Stomach (tissue), 8 donors: ENCODE measurements at regions not wholly inside any gene's neighbourhood (a gene's known extent, or its start where the extent isn't known, plus 50 kb on each side); places are given as distances from the start of the nearest gene placed in this dataset.
"Not testable (repeated sequence)": the region's sequence is repeated elsewhere in the genome, so short reads cannot be mapped to it uniquely, and the experiment has no call there.

ENCODE experiments used
- DNase-seq, 2 donors: peaks; one replicate each; pipeline versions ENCODE4 v3.0.0 to v3.0.0-alpha.2; 2013 to 2019
- H3K27ac ChIP-seq, 5 donors: fragments of 200-600 bp in 4 of 5; sonication (generic) in 4 of 5; one replicate each; pipeline ENCODE4 v1.5.1; 2013 to 2019; ENCODE audit warnings: mild to moderate bottlenecking in 1 of 5, moderate library complexity in 1 of 5
- H3K27me3 ChIP-seq, 3 donors: fragments of 200-600 bp; sonication (generic); one replicate each; pipeline ENCODE4 v1.5.1; 2017 to 2019; ENCODE audit warnings: mixed run types in 1 of 3
- H3K36me3 ChIP-seq, 4 donors: fragments of 200-600 bp; sonication (generic); 1 replicate in 3 of 4; 2 replicates in 1 of 4; pipeline ENCODE4 v1.5.1; 2016 to 2019
- H3K4me1 ChIP-seq, 4 donors: fragments of 200-600 bp; sonication (generic); one replicate each; pipeline ENCODE4 v1.5.1; 2016 to 2019
- H3K4me3 ChIP-seq, 4 donors: fragments of 200-600 bp; sonication (generic) in 3 of 4; one replicate each; pipeline ENCODE4 v1.5.1; 2016 to 2019; ENCODE audit warnings: mild to moderate bottlenecking in 1 of 4
- H3K9me3 ChIP-seq, 4 donors: fragments of 200-600 bp; sonication (generic); one replicate each; pipeline ENCODE4 v1.5.1; 2016 to 2019
- CTCF ChIP-seq, 7 experiments: fragments of 450-650 bp in 4 of 7; fragments of 200-600 bp in 3 of 7; sonication (generic) in 3 of 7; IDR thresholded peaks; one replicate each; pipeline ENCODE4 v1.5.1; 2016 to 2019; ENCODE audit warnings: antibody characterized with exemption in 7 of 7, control low read depth in 2 of 7, mild to moderate bottlenecking in 1 of 7
- EP300 ChIP-seq: sonication (generic); formaldehyde crosslinking; IDR thresholded peaks from one replicate; pipeline ENCODE4 v1.6.1; 2017; ENCODE audit warnings: antibody characterized with exemption
- POLR2A ChIP-seq, 4 donors: fragments of 450-650 bp; IDR thresholded peaks; one replicate each; pipeline ENCODE4 v1.6.1; 2016; ENCODE audit warnings: antibody characterized with exemption in 4 of 4, control low read depth in 2 of 4, mild to moderate bottlenecking in 1 of 4, moderate library complexity in 1 of 4
- POLR2AphosphoS5 ChIP-seq, 3 donors: sonication (generic); formaldehyde crosslinking; IDR thresholded peaks; one replicate each; pipeline ENCODE4 v1.6.1; 2016; ENCODE audit warnings: antibody characterized with exemption in 3 of 3
- WGBS, 5 donors: extraction: QIAGEN DNeasy Blood & Tissue Kit in 3 of 5; methylation state at CpG; one replicate each; pipeline versions ENCODE4 v1.1.5 to v1.1.7; 2013 to 2018; 5-methylcytosine and 5-hydroxymethylcytosine counted together
- intact Hi-C: fragments of 100-400 bp; cut with DNase I; formaldehyde crosslinking; loops from one replicate; pipeline ENCODE4 v1.15.1; 2023; ENCODE audit warnings: low total_unique reads
- donor health status: healthy with polysubstance abuse.
- donor health status: Bipolar disorder and iron deficiency.
- donor health status: healthy.

DNA sequence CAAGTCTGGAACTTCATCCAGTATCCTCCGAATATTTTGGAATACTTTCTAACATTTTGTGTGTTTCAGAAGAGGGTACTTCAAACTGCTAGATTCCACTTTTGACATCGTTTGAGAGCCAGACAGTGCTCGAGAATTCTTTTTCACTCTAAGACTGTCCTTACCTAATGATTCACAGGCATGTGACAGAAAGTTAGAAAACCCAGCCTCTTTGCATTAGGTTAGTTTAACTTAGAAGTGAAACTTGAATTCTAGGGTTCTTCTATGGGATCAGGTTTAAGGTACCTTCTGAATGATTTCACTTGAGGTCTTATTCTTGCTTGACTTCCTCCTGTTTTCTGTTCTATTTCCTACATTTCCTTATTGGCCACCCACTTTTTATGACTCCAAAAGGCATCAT, 431.8 kb downstream of the SLC6A15 start:
- Histone ChIP-seq H3K4me3 (no peak overlapping the region), H3K27me3 (no peaks in the 10 kb centered on the region), H3K4me1 (no peaks in the 10 kb centered on the region), H3K27ac (no peak overlapping the region), H3K9me3 (no peaks in the 10 kb centered on the region), H3K36me3 (no peaks in the 10 kb centered on the region)
- DNase-seq: no peak
- intact Hi-C loops: no loop called here
- WGBS, 5 donors: 79 to 83% (median 80%) methylated on average over 3 of the region's 3 CpGs
- TF ChIP-seq EP300 (no peak), CTCF (IDR thresholded peaks at IDR 0.05) (no peak), POLR2AphosphoS5 (IDR thresholded peaks at IDR 0.05) (no peak), POLR2A (IDR thresholded peaks at IDR 0.05) (no peak)

DNA sequence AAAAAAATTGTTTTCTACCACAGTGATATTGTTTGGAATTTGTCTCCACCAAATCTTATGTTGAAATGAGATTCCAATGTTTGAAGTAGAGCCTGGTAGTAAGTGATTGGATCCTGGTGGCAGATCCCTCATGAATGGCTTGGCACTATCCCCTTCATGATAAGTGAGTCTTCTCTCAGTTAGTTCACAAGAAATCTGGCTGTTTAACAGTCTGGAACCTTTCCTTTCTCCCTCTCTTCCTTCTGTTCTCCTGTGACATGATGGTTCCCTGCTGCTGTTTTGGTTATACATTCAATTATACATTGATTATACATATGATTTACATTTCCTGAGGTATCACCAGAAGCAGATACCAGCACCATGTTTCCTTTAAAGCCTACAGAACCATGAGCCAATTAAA, 442.2 kb downstream of the SLC6A15 start:
- H3K4me3 ChIP-seq: no peak overlapping the region
- DNase-seq: no peak
- no peaks in the 10 kb centered on the region for H3K27me3 ChIP-seq
- H3K9me3 ChIP-seq: no peaks in the 10 kb centered on the region
- intact Hi-C loops: no loop called here
- H3K36me3 ChIP-seq: no peaks in the 10 kb centered on the region
- TF ChIP-seq CTCF (IDR thresholded peaks at IDR 0.05) (no peak), EP300 (no peak)
- no peak overlapping the region for H3K27ac ChIP-seq
- H3K4me1 ChIP-seq: no peaks in the 10 kb centered on the region

- 53 to 70% (median 63%) methylated on average over 5 of the region's 5 CpGs for WGBS, 5 donors
- no peak overlapping the region for H3K27ac ChIP-seq
- H3K4me3 ChIP-seq: no peak overlapping the region
- no peaks in the 10 kb centered on the region for H3K36me3 ChIP-seq
- no peak for DNase-seq
- TF ChIP-seq POLR2A (IDR thresholded peaks at IDR 0.05): no peak
- no peaks in the 10 kb centered on the region for H3K27me3 ChIP-seq
- intact Hi-C loops: no loop called here
- H3K4me1 ChIP-seq: no peaks in the 10 kb centered on the region
- H3K9me3 ChIP-seq: no peaks in the 10 kb centered on the region
Measured at GRCh38 chr12:84464616-84465015, 448.0 kb downstream of the SLC6A15 start.

DNA sequence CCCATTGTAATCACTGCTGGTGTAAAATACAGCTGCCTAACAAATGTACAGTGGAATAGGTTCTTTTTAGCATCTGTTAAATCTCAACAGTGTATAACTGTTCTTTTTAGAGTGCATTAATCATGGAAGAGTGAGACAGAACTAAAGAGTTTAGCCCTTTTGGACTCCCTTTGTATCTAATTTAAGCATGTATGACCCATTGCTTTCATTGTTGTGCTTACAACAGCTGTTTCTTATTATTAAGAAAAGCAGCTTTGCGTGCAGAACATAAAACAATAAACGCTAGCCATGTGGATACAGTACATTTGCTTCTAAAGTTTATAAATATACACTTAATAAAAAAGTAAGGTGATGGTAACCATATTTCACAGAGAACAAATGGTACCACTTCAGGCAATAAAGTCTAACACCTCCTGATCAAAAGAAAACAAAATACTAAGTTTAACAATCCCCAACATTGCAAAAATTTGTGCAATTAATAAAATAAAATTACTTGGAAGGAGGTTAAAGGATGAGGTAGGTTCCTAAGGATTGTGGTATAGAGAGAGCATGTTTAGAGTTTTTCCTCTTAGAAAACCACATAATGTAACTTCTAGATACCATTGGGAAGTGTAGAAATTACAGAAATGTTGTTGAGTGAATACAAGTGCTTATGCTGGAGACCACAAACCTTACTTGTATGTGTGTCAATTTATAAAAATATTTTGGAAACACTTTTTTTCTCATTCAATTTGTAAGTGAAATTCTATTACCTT, 448.7 kb downstream of the SLC6A15 start:
- peak in 1 of 2 donors; percentile 52 for DNase-seq
- intact Hi-C loops: no loop called here
- Histone ChIP-seq H3K27me3 (no peaks in the 10 kb centered on the region), H3K4me1 (no peaks in the 10 kb centered on the region), H3K36me3 (no peaks in the 10 kb centered on the region), H3K9me3 (no peaks in the 10 kb centered on the region), H3K4me3 (no peak overlapping the region), H3K27ac (no peak overlapping the region)
- TF ChIP-seq POLR2AphosphoS5 (IDR thresholded peaks at IDR 0.05): no peak
- TF ChIP-seq EP300: no peak
- TF ChIP-seq POLR2A (IDR thresholded peaks at IDR 0.05): no peak
- no peak for TF ChIP-seq CTCF (IDR thresholded peaks at IDR 0.05)
- 37 to 62% (median 45%) methylated on average over 2 of the region's 2 CpGs for WGBS, 5 donors

GRCh38 chr12:84455598-84455997, 457.0 kb downstream of the SLC6A15 start:
- TF ChIP-seq POLR2A (IDR thresholded peaks at IDR 0.05) (no peak), EP300 (no peak), POLR2AphosphoS5 (IDR thresholded peaks at IDR 0.05) (no peak), CTCF (IDR thresholded peaks at IDR 0.05) (no peak)
- H3K4me1 ChIP-seq: no peaks in the 10 kb centered on the region
- no peak for DNase-seq
- no peaks in the 10 kb centered on the region for H3K36me3 ChIP-seq
- intact Hi-C loops: no loop called here
- no peaks in the 10 kb centered on the region for H3K27me3 ChIP-seq
- H3K9me3 ChIP-seq: no peaks in the 10 kb centered on the region
- no peak overlapping the region for H3K4me3 ChIP-seq
- H3K27ac ChIP-seq: no peak overlapping the region
- 81 to 90% (median 83%) methylated on average over 2 of the region's 2 CpGs for WGBS, 5 donors

GRCh38 chr12:84446478-84446877, 466.1 kb downstream of the SLC6A15 start:
- H3K27ac ChIP-seq, H3K4me1 ChIP-seq, H3K27me3 ChIP-seq, intact Hi-C loops, H3K4me3 ChIP-seq, H3K36me3 ChIP-seq, DNase-seq: not testable (repeated sequence)
- 67 to 87% (median 72%) methylated on average over 3 of the region's 3 CpGs for WGBS, 5 donors
- H3K9me3 ChIP-seq: peaks cover 0 to 10% (median 0%) of the 10 kb centered on the region in 4 donors
